HL-60 (cell line): ENCODE measurements at regions not wholly inside any gene's neighbourhood (a gene's known extent, or its start where the extent isn't known, plus 50 kb on each side); places are given as distances from the start of the nearest gene placed in this dataset.

Experiments used
- CTCF ChIP-seq: IDR thresholded peaks from one replicate; pipeline ENCODE4 v1.5.1; 2011; ENCODE audit warnings: low read length, control low read depth, inconsistent platforms; ENCODE audit not compliant: insufficient read depth
- GABPA ChIP-seq: IDR thresholded peaks from 2 replicates; pipeline ENCODE4 v1.6.1; 2012; ENCODE audit warnings: low read depth
- POLR2AphosphoS5 ChIP-seq: IDR thresholded peaks from 2 replicates; pipeline ENCODE4 v1.6.1; 2012; ENCODE audit warnings: low read depth
- REST ChIP-seq: IDR thresholded peaks from 2 replicates; pipeline ENCODE4 v1.6.1; 2012; ENCODE audit warnings: low read depth; ENCODE audit not compliant: insufficient replicate concordance
- SPI1 ChIP-seq: IDR thresholded peaks from 2 replicates; pipeline ENCODE4 v1.6.1; 2012; ENCODE audit warnings: low read depth, mild to moderate bottlenecking, borderline replicate concordance

DNA sequence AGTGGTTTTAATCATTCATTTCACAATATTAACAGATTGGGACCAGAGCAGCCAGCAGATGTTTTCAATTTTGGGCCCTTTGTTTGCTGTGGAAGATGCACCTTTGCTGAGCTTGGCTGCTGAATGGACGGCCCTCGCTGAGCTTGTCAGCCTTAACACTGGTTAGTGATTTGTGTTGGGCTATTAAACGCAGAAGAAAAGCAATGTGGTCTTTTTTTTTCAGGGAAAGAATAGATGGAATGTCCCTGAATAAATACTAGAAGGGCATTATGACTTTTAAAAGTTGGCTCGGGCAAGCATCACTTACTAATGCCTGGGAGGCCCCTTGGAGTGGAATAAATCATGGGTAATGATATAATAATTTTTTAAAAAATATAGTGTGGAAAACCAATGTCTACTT lies 297.0 kb downstream of the MAP2K6 start:
- TF ChIP-seq CTCF (no peak), POLR2AphosphoS5 (no peak), REST (no peak), GABPA (no peak), SPI1 (no peak)
